ENCODE measurements at regions not wholly inside any gene's neighbourhood (a gene's known extent, or its start where the extent isn't known, plus 50 kb on each side); places are given as distances from the start of the nearest gene placed in this dataset.

GRCh38 chr13:89751432-89751930 lies 1596.0 kb upstream of the MIR17HG start:
- TF ChIP-seq POLR2A (IDR thresholded peaks at IDR 0.05) (no peak), CTCF (IDR thresholded peaks at IDR 0.05) (no peak), POLR2AphosphoS5 (IDR thresholded peaks at IDR 0.05) (no peak)
- no peak for DNase-seq (ENCODE audit: low spot score)
- intact Hi-C loops (cut with DNase I) = no loop called here
- Histone ChIP-seq H3K36me3 (no peaks in the 10 kb centered on the region), H3K27me3 (replicated peaks; ENCODE audit: insufficient read depth) (no peaks in the 10 kb centered on the region), H3K4me1 (replicated peaks) (no peaks in the 10 kb centered on the region), H3K27ac (no peak overlapping the region), H3K9me3 (no peaks in the 10 kb centered on the region), H3K4me3 (no peak overlapping the region)
- 90% methylated on average over 4 of the region's 4 CpGs for WGBS

GRCh38 chr13:89752394-89752793 lies 1595.1 kb upstream of the MIR17HG start:
- no peak for TF ChIP-seq CTCF (IDR thresholded peaks at IDR 0.05)
- WGBS = 84% methylated on average over 1 of the region's 1 CpG
- Histone ChIP-seq H3K4me3 (no peak overlapping the region), H3K27ac (no peak overlapping the region), H3K4me1 (replicated peaks) (no peaks in the 10 kb centered on the region), H3K36me3 (no peaks in the 10 kb centered on the region), H3K9me3 (no peaks in the 10 kb centered on the region), H3K27me3 (replicated peaks; ENCODE audit: insufficient read depth) (no peaks in the 10 kb centered on the region)
- intact Hi-C loops (cut with DNase I) = no loop called here
- no peak for DNase-seq (ENCODE audit: low spot score)

- no peak for DNase-seq (ENCODE audit: low spot score)
- WGBS = 91% methylated on average over 2 of the region's 2 CpGs
- intact Hi-C loops (cut with DNase I) = no loop called here
These were observed 1591.6 kb upstream of the MIR17HG start for GRCh38 chr13:89755729-89756492.

GRCh38 chr13:89763005-89763404 lies 1584.5 kb upstream of the MIR17HG start:
- Histone ChIP-seq H3K36me3 (no peaks in the 10 kb centered on the region), H3K9me3 (no peaks in the 10 kb centered on the region), H3K4me1 (replicated peaks) (no peaks in the 10 kb centered on the region), H3K4me3 (no peak overlapping the region), H3K27ac (no peak overlapping the region), H3K27me3 (replicated peaks; ENCODE audit: insufficient read depth) (no peaks in the 10 kb centered on the region)
- intact Hi-C loops (cut with DNase I) = no loop called here
- no peak for TF ChIP-seq POLR2A (IDR thresholded peaks at IDR 0.05)
- TF ChIP-seq CTCF (IDR thresholded peaks at IDR 0.05) = no peak
- TF ChIP-seq POLR2AphosphoS5 (IDR thresholded peaks at IDR 0.05) = no peak
- DNase-seq (ENCODE audit: low spot score) = no peak
- 94% methylated on average over 1 of the region's 1 CpG for WGBS

More at GRCh38 chr13:89755729-89756492, 1591.6 kb upstream of the MIR17HG start:
- no peaks in the 10 kb centered on the region for H3K4me1 ChIP-seq (replicated peaks)
- H3K27me3 ChIP-seq (replicated peaks; ENCODE audit: insufficient read depth) = no peaks in the 10 kb centered on the region
- no peak overlapping the region for H3K4me3 ChIP-seq
- H3K27ac ChIP-seq = no peak overlapping the region
- no peak for TF ChIP-seq CTCF (IDR thresholded peaks at IDR 0.05)
- H3K36me3 ChIP-seq = no peaks in the 10 kb centered on the region
- H3K9me3 ChIP-seq = no peaks in the 10 kb centered on the region

GRCh38 chr13:89783221-89783755 lies 1564.2 kb upstream of the MIR17HG start:
- no peak for TF ChIP-seq CTCF (IDR thresholded peaks at IDR 0.05)
- TF ChIP-seq POLR2A (IDR thresholded peaks at IDR 0.05) = no peak
- no peak for TF ChIP-seq POLR2AphosphoS5 (IDR thresholded peaks at IDR 0.05)
- Histone ChIP-seq H3K4me3 (no peak overlapping the region), H3K9me3 (no peaks in the 10 kb centered on the region), H3K27me3 (replicated peaks; ENCODE audit: insufficient read depth) (no peaks in the 10 kb centered on the region), H3K27ac (no peak overlapping the region), H3K36me3 (no peaks in the 10 kb centered on the region), H3K4me1 (replicated peaks) (no peaks in the 10 kb centered on the region)
- intact Hi-C loops (cut with DNase I) = no loop called here
- DNase-seq (ENCODE audit: low spot score) = no peak
- WGBS = 90% methylated on average over 5 of the region's 5 CpGs

Data from prostate gland (tissue), 2 donors.